Right lobe of liver (tissue), 4 donors: ENCODE measurements at regions not wholly inside any gene's neighbourhood (a gene's known extent, or its start where the extent isn't known, plus 50 kb on each side); places are given as distances from the start of the nearest gene placed in this dataset.

ENCODE experiments used
- POLR2A ChIP-seq: fragments of 450-650 bp; IDR thresholded peaks from one replicate; pipeline ENCODE4 v1.6.1; 2017; ENCODE audit warnings: antibody characterized with exemption, mild to moderate bottlenecking
- TF ChIP-seq, protein P1 (sequence below), 4 donors: fragments of 200-600 bp in 3 of 4; fragments of 450-650 bp in 1 of 4; IDR thresholded peaks; one replicate each; pipeline versions ENCODE4 v1.5.1 to v1.8.0; 2016 to 2022; ENCODE audit warnings: antibody characterized with exemption in 4 of 4, mild to moderate bottlenecking in 2 of 4
- donor health status: DM: no; HTN: no; CAD: no.
- donor health status: DM: no; HTN: no; CAD: no.
- donor health status: DM: no; HTN: yes; CAD: no.

- no peak for TF ChIP-seq POLR2A
- TF ChIP-seq, protein P1, sequence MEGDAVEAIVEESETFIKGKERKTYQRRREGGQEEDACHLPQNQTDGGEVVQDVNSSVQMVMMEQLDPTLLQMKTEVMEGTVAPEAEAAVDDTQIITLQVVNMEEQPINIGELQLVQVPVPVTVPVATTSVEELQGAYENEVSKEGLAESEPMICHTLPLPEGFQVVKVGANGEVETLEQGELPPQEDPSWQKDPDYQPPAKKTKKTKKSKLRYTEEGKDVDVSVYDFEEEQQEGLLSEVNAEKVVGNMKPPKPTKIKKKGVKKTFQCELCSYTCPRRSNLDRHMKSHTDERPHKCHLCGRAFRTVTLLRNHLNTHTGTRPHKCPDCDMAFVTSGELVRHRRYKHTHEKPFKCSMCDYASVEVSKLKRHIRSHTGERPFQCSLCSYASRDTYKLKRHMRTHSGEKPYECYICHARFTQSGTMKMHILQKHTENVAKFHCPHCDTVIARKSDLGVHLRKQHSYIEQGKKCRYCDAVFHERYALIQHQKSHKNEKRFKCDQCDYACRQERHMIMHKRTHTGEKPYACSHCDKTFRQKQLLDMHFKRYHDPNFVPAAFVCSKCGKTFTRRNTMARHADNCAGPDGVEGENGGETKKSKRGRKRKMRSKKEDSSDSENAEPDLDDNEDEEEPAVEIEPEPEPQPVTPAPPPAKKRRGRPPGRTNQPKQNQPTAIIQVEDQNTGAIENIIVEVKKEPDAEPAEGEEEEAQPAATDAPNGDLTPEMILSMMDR (IDR thresholded peaks at IDR 0.05), result no peak
These were observed 88.4 kb upstream of the CIBAR2 start for GRCh38 chr16:85200471-85201278.
